ENCODE measurements at regions not wholly inside any gene's neighbourhood (a gene's known extent, or its start where the extent isn't known, plus 50 kb on each side); places are given as distances from the start of the nearest gene placed in this dataset.
"Not testable (repeated sequence)": the region's sequence is repeated elsewhere in the genome, so short reads cannot be mapped to it uniquely, and the experiment has no call there.

- not testable (repeated sequence) for TF ChIP-seq ZFX (IDR thresholded peaks at IDR 0.05; ENCODE audit: borderline replicate concordance)
- TF ChIP-seq, protein P1, sequence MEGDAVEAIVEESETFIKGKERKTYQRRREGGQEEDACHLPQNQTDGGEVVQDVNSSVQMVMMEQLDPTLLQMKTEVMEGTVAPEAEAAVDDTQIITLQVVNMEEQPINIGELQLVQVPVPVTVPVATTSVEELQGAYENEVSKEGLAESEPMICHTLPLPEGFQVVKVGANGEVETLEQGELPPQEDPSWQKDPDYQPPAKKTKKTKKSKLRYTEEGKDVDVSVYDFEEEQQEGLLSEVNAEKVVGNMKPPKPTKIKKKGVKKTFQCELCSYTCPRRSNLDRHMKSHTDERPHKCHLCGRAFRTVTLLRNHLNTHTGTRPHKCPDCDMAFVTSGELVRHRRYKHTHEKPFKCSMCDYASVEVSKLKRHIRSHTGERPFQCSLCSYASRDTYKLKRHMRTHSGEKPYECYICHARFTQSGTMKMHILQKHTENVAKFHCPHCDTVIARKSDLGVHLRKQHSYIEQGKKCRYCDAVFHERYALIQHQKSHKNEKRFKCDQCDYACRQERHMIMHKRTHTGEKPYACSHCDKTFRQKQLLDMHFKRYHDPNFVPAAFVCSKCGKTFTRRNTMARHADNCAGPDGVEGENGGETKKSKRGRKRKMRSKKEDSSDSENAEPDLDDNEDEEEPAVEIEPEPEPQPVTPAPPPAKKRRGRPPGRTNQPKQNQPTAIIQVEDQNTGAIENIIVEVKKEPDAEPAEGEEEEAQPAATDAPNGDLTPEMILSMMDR (IDR thresholded peaks at IDR 0.05), result not testable (repeated sequence)
Measured at GRCh38 chr10:45056806-45057205, 56.1 kb downstream of the ZNF22 start.

Measured in 22Rv1 (cell line).